Astrocyte (in vitro differentiated cells and primary cell): ENCODE measurements at regions not wholly inside any gene's neighbourhood (a gene's known extent, or its start where the extent isn't known, plus 50 kb on each side); places are given as distances from the start of the nearest gene placed in this dataset.

Experiments used
- DNase-seq: peaks from one replicate; pipeline ENCODE4 v3.0.0-alpha.2; 2010; ENCODE audit warnings: low read depth
- FAIRE-seq: peaks from 2 replicates; lab custom pipeline; 2011; peaks lifted over from hg19 to GRCh38; lab: Jason Lieb, UNC
- H2AFZ ChIP-seq: 2 replicates; pipeline ENCODE4 v1.6.0; 2012; ENCODE audit warnings: low read depth, low read length, inconsistent platforms
- H3K27ac ChIP-seq: 2 replicates; pipeline ENCODE4 v1.5.1; 2011; ENCODE audit warnings: low read depth, low read length, inconsistent platforms
- H3K27me3 ChIP-seq: 2 replicates; pipeline ENCODE4 v1.6.0; 2011; ENCODE audit warnings: low read length, inconsistent platforms; ENCODE audit not compliant: insufficient read depth
- H3K36me3 ChIP-seq: 2 replicates; pipeline ENCODE4 v1.5.1; 2011; ENCODE audit warnings: low read length, inconsistent platforms; ENCODE audit not compliant: insufficient read depth
- H3K4me1 ChIP-seq: 2 replicates; pipeline ENCODE4 v1.5.1; 2011; ENCODE audit warnings: low read length, inconsistent platforms; ENCODE audit not compliant: insufficient read depth
- H3K4me2 ChIP-seq: 2 replicates; pipeline ENCODE4 v1.6.0; 2012; ENCODE audit warnings: low read length, inconsistent platforms
- H3K4me3 ChIP-seq: 2 replicates; pipeline ENCODE4 v1.5.1; 2011; ENCODE audit warnings: low read depth, mild to moderate bottlenecking, low read length, inconsistent platforms; ENCODE audit not compliant: insufficient read depth
- H3K79me2 ChIP-seq: 2 replicates; pipeline ENCODE4 v1.6.0; 2012; ENCODE audit warnings: mild to moderate bottlenecking, low read length, inconsistent platforms; ENCODE audit not compliant: insufficient read depth
- H3K9ac ChIP-seq: 2 replicates; pipeline ENCODE4 v1.6.0; 2012; ENCODE audit warnings: mild to moderate bottlenecking, low read length, inconsistent platforms
- H3K9me3 ChIP-seq: 2 replicates; pipeline ENCODE4 v1.5.1; 2012; ENCODE audit warnings: low read depth, mild to moderate bottlenecking, low read length, inconsistent platforms; ENCODE audit not compliant: insufficient read depth
- H4K20me1 ChIP-seq: 2 replicates; pipeline ENCODE4 v1.6.0; 2012; ENCODE audit warnings: low read length, inconsistent platforms; ENCODE audit not compliant: insufficient read depth
- H3K27ac Mint-ChIP-seq: one replicate; pipeline ENCODE4 v1.8.0; 2021; ENCODE audit warnings: mild to moderate bottlenecking, mixed read lengths; ENCODE audit not compliant: unreplicated experiment
- H3K27me3 Mint-ChIP-seq: one replicate; pipeline ENCODE4 v1.8.0; 2021; ENCODE audit warnings: low read depth, mixed read lengths; ENCODE audit not compliant: unreplicated experiment
- H3K36me3 Mint-ChIP-seq: one replicate; pipeline ENCODE4 v1.8.0; 2021; ENCODE audit warnings: low read depth, mixed read lengths; ENCODE audit not compliant: unreplicated experiment
- H3K4me1 Mint-ChIP-seq: one replicate; pipeline ENCODE4 v1.8.0; 2021; ENCODE audit warnings: low read depth, mixed read lengths; ENCODE audit not compliant: unreplicated experiment
- H3K4me3 Mint-ChIP-seq: one replicate; pipeline ENCODE4 v1.8.0; 2021; ENCODE audit warnings: mild to moderate bottlenecking, moderate library complexity, mixed read lengths; ENCODE audit not compliant: unreplicated experiment
- H3K9me3 Mint-ChIP-seq: one replicate; pipeline ENCODE4 v1.8.0; 2021; ENCODE audit warnings: mild to moderate bottlenecking, mixed read lengths; ENCODE audit not compliant: unreplicated experiment
- CTCF ChIP-seq: IDR thresholded peaks from 2 replicates; pipeline ENCODE4 v1.5.1; 2011; ENCODE audit warnings: low read depth, mild to moderate bottlenecking, inconsistent platforms, low read length, moderate library complexity; ENCODE audit not compliant: insufficient read depth
- EZH2 ChIP-seq: IDR thresholded peaks from 2 replicates; pipeline ENCODE4 v1.6.1; 2012; ENCODE audit warnings: mild to moderate bottlenecking, low read length, inconsistent platforms; ENCODE audit not compliant: insufficient read depth

- TF ChIP-seq EZH2 (no peak), CTCF (no peak)
- Histone ChIP-seq H3K9ac (no peak overlapping the region), H4K20me1 (no peaks in the 10 kb centered on the region), H3K79me2 (no peaks in the 10 kb centered on the region), H3K36me3 (no peaks in the 10 kb centered on the region), H3K27me3 (no peaks in the 10 kb centered on the region), H3K4me1 (no peaks in the 10 kb centered on the region), H3K4me2 (no peak overlapping the region), H3K27ac (no peak overlapping the region), H3K9me3 (no peaks in the 10 kb centered on the region), H2AFZ (no peak overlapping the region), H3K4me3 (no peak overlapping the region)
- no peaks in the 10 kb centered on the region for H3K36me3 Mint-ChIP-seq
- H3K9me3 Mint-ChIP-seq, result peaks cover 2% of the 10 kb centered on the region
- H3K27me3 Mint-ChIP-seq, result no peaks in the 10 kb centered on the region
- no peak overlapping the region for H3K4me3 Mint-ChIP-seq
- no peak for FAIRE-seq
- no peaks in the 10 kb centered on the region for H3K4me1 Mint-ChIP-seq
- no peak overlapping the region for H3K27ac Mint-ChIP-seq
- no peak for DNase-seq
Observed at GRCh38 chrX:6645216-6645615, 110.3 kb upstream of the VCX3A start.

GRCh38 chrX:6644411-6644810, 109.5 kb upstream of the VCX3A start:
- Histone ChIP-seq H3K9me3 (no peaks in the 10 kb centered on the region), H3K27me3 (no peaks in the 10 kb centered on the region), H3K9ac (no peak overlapping the region), H3K4me3 (no peak overlapping the region), H3K4me1 (no peaks in the 10 kb centered on the region), H3K27ac (no peak overlapping the region), H4K20me1 (no peaks in the 10 kb centered on the region), H3K79me2 (no peaks in the 10 kb centered on the region), H3K36me3 (no peaks in the 10 kb centered on the region), H3K4me2 (no peak overlapping the region), H2AFZ (no peak overlapping the region)
- Mint-ChIP-seq H3K9me3 (peaks cover 2% of the 10 kb centered on the region), H3K4me1 (no peaks in the 10 kb centered on the region), H3K27ac (no peak overlapping the region), H3K4me3 (no peak overlapping the region), H3K36me3 (no peaks in the 10 kb centered on the region), H3K27me3 (no peaks in the 10 kb centered on the region)
- FAIRE-seq (no peak), DNase-seq (no peak)
- no peak for TF ChIP-seq CTCF
- no peak for TF ChIP-seq EZH2

GRCh38 chrX:6640727-6641126, 105.8 kb upstream of the VCX3A start:
- Histone ChIP-seq H3K9me3 (no peaks in the 10 kb centered on the region), H4K20me1 (no peaks in the 10 kb centered on the region), H3K27me3 (no peaks in the 10 kb centered on the region), H3K36me3 (no peaks in the 10 kb centered on the region), H3K9ac (no peak overlapping the region), H3K4me3 (no peak overlapping the region), H3K27ac (no peak overlapping the region), H3K4me2 (no peak overlapping the region), H3K79me2 (no peaks in the 10 kb centered on the region), H2AFZ (no peak overlapping the region), H3K4me1 (no peaks in the 10 kb centered on the region)
- no peak for DNase-seq
- no peak overlapping the region for H3K27ac Mint-ChIP-seq
- no peak overlapping the region for H3K4me3 Mint-ChIP-seq
- H3K27me3 Mint-ChIP-seq, result no peaks in the 10 kb centered on the region
- TF ChIP-seq EZH2 (no peak), CTCF (no peak)
- H3K4me1 Mint-ChIP-seq, result no peaks in the 10 kb centered on the region
- peaks cover 2% of the 10 kb centered on the region for H3K9me3 Mint-ChIP-seq
- FAIRE-seq, result no peak
- H3K36me3 Mint-ChIP-seq, result no peaks in the 10 kb centered on the region
